Activated T-helper 17 cell treated with anti-CD3 and anti-CD28 coated beads, Interleukin-2, amount 50 U/mL, for 72 hours (primary cell): ENCODE measurements at regions not wholly inside any gene's neighbourhood (a gene's known extent, or its start where the extent isn't known, plus 50 kb on each side); places are given as distances from the start of the nearest gene placed in this dataset.

Experiments
- ATAC-seq: fragments of 150-1000 bp; cut with Tn5 transposase; replicated peaks from 2 replicates; pipeline ENCODE4 v1.10.0; 2021; ENCODE audit warnings: mild to moderate bottlenecking, moderate library complexity
- H3K27ac Mint-ChIP-seq: one replicate; pipeline ENCODE4 v1.8.0; 2022; ENCODE audit warnings: mixed read lengths
- H3K27me3 Mint-ChIP-seq: one replicate; pipeline ENCODE4 v1.8.0; 2022; ENCODE audit warnings: mixed read lengths
- H3K36me3 Mint-ChIP-seq: one replicate; pipeline ENCODE4 v1.8.0; 2022; ENCODE audit warnings: low read depth, mild to moderate bottlenecking, mixed read lengths
- H3K4me1 Mint-ChIP-seq: one replicate; pipeline ENCODE4 v1.8.0; 2022; ENCODE audit warnings: mixed read lengths
- H3K4me3 Mint-ChIP-seq: one replicate; pipeline ENCODE4 v1.8.0; 2022; ENCODE audit warnings: mild to moderate bottlenecking, mixed read lengths
- H3K9me3 Mint-ChIP-seq: one replicate; pipeline ENCODE4 v1.8.0; 2022; ENCODE audit warnings: mixed read lengths

- Mint-ChIP-seq H3K9me3 (peaks cover 5% of the 10 kb centered on the region), H3K27me3 (peaks cover 4% of the 10 kb centered on the region), H3K27ac (no peak overlapping the region), H3K4me3 (no peak overlapping the region), H3K4me1 (no peaks in the 10 kb centered on the region), H3K36me3 (no peaks in the 10 kb centered on the region)
- ATAC-seq, result no peak
These were observed 214.3 kb downstream of the MYCN start for GRCh38 chr2:16154501-16155280.

GRCh38 chr2:16154061-16154460 is 213.7 kb downstream of the MYCN start:
- Mint-ChIP-seq H3K27ac (no peak overlapping the region), H3K27me3 (peaks cover 4% of the 10 kb centered on the region), H3K36me3 (no peaks in the 10 kb centered on the region), H3K9me3 (peaks cover 5% of the 10 kb centered on the region), H3K4me3 (no peak overlapping the region), H3K4me1 (no peaks in the 10 kb centered on the region)
- no peak for ATAC-seq

GRCh38 chr2:16153754-16154035 is 213.3 kb downstream of the MYCN start:
- H3K4me1 Mint-ChIP-seq, result no peaks in the 10 kb centered on the region
- H3K9me3 Mint-ChIP-seq, result peaks cover 5% of the 10 kb centered on the region
- no peak for ATAC-seq
- H3K4me3 Mint-ChIP-seq, result no peak overlapping the region
- no peaks in the 10 kb centered on the region for H3K36me3 Mint-ChIP-seq
- no peak overlapping the region for H3K27ac Mint-ChIP-seq
- H3K27me3 Mint-ChIP-seq, result peaks cover 4% of the 10 kb centered on the region

- no peak for ATAC-seq
- Mint-ChIP-seq H3K27me3 (peaks cover 4% of the 10 kb centered on the region), H3K4me1 (no peaks in the 10 kb centered on the region), H3K36me3 (no peaks in the 10 kb centered on the region), H3K4me3 (no peak overlapping the region), H3K27ac (no peak overlapping the region), H3K9me3 (peaks cover 5% of the 10 kb centered on the region)
These were observed 212.8 kb downstream of the MYCN start for GRCh38 chr2:16152928-16153753.

GRCh38 chr2:16152071-16152927 is 211.9 kb downstream of the MYCN start:
- Mint-ChIP-seq H3K36me3 (no peaks in the 10 kb centered on the region), H3K4me1 (no peaks in the 10 kb centered on the region), H3K4me3 (no peak overlapping the region), H3K27me3 (peaks cover 4% of the 10 kb centered on the region), H3K27ac (no peak overlapping the region), H3K9me3 (peaks cover 5% of the 10 kb centered on the region)
- no peak for ATAC-seq

- Mint-ChIP-seq H3K9me3 (peaks cover 5% of the 10 kb centered on the region), H3K27ac (no peak overlapping the region), H3K4me3 (no peak overlapping the region), H3K4me1 (no peaks in the 10 kb centered on the region), H3K27me3 (peaks cover 4% of the 10 kb centered on the region), H3K36me3 (no peaks in the 10 kb centered on the region)
- ATAC-seq, result no peak
These were observed 211.3 kb downstream of the MYCN start for GRCh38 chr2:16151651-16152050.

GRCh38 chr2:16151281-16151570 is 210.9 kb downstream of the MYCN start:
- Mint-ChIP-seq H3K4me3 (no peak overlapping the region), H3K36me3 (no peaks in the 10 kb centered on the region), H3K27ac (no peak overlapping the region), H3K4me1 (no peaks in the 10 kb centered on the region), H3K27me3 (peaks cover 4% of the 10 kb centered on the region), H3K9me3 (peaks cover 5% of the 10 kb centered on the region)
- ATAC-seq, result no peak

GRCh38 chr2:16150456-16151280 is 210.3 kb downstream of the MYCN start:
- ATAC-seq, result no peak
- Mint-ChIP-seq H3K36me3 (no peaks in the 10 kb centered on the region), H3K4me3 (no peak overlapping the region), H3K9me3 (peaks cover 5% of the 10 kb centered on the region), H3K27me3 (peaks cover 4% of the 10 kb centered on the region), H3K27ac (no peak overlapping the region), H3K4me1 (no peaks in the 10 kb centered on the region)

GRCh38 chr2:16149349-16150243 is 209.2 kb downstream of the MYCN start:
- peaks cover 5% of the 10 kb centered on the region for H3K9me3 Mint-ChIP-seq
- peak; percentile 57 for ATAC-seq
- peaks cover 4% of the 10 kb centered on the region for H3K27me3 Mint-ChIP-seq
- no peaks in the 10 kb centered on the region for H3K36me3 Mint-ChIP-seq
- no peaks in the 10 kb centered on the region for H3K4me1 Mint-ChIP-seq
- H3K27ac Mint-ChIP-seq, result no peak overlapping the region
- no peak overlapping the region for H3K4me3 Mint-ChIP-seq

- H3K36me3 Mint-ChIP-seq, result no peaks in the 10 kb centered on the region
- H3K27me3 Mint-ChIP-seq, result peaks cover 4% of the 10 kb centered on the region
- ATAC-seq, result peak; percentile 88
- H3K27ac Mint-ChIP-seq, result no peak overlapping the region
- H3K4me3 Mint-ChIP-seq, result no peak overlapping the region
- no peaks in the 10 kb centered on the region for H3K4me1 Mint-ChIP-seq
- peaks cover 5% of the 10 kb centered on the region for H3K9me3 Mint-ChIP-seq
These were observed 208.4 kb downstream of the MYCN start for GRCh38 chr2:16148632-16149348.

- peak; percentile 87 for ATAC-seq
- no peaks in the 10 kb centered on the region for H3K4me1 Mint-ChIP-seq
- no peak overlapping the region for H3K4me3 Mint-ChIP-seq
- no peak overlapping the region for H3K27ac Mint-ChIP-seq
- H3K27me3 Mint-ChIP-seq, result no peaks in the 10 kb centered on the region
- no peaks in the 10 kb centered on the region for H3K9me3 Mint-ChIP-seq
- no peaks in the 10 kb centered on the region for H3K36me3 Mint-ChIP-seq
These were observed 202.3 kb downstream of the MYCN start for GRCh38 chr2:16142383-16143361.

- no peak overlapping the region for H3K4me3 Mint-ChIP-seq
- H3K36me3 Mint-ChIP-seq, result no peaks in the 10 kb centered on the region
- no peak overlapping the region for H3K27ac Mint-ChIP-seq
- H3K27me3 Mint-ChIP-seq, result peaks cover under 1% of the 10 kb centered on the region
- no peaks in the 10 kb centered on the region for H3K9me3 Mint-ChIP-seq
- H3K4me1 Mint-ChIP-seq, result no peaks in the 10 kb centered on the region
- ATAC-seq, result no peak
These were observed 201.2 kb downstream of the MYCN start for GRCh38 chr2:16141641-16141921.
